ENCODE measurements at regions not wholly inside any gene's neighbourhood (a gene's known extent, or its start where the extent isn't known, plus 50 kb on each side); places are given as distances from the start of the nearest gene placed in this dataset.

DNA sequence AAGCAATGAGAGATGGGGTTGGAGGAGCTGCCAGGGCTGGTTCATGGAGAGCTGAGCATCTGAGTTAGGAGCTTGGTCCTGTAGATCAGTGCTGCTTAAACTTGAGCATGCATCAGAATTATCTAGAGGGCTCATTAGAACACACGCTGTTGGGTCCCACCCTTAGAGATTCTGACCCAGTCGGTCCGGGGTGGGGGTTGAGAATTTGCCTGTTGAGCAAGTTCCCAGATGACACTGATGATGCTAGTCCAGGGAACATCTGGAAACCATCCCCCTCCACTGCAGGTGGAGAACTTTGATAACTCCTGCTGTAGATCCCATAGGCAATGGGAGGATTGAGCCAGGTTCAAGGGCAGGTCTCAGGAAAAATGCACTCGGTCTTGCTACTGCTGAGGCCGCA is 158.0 kb upstream of the KLF4 start:
- no peak for DNase-seq

DNA sequence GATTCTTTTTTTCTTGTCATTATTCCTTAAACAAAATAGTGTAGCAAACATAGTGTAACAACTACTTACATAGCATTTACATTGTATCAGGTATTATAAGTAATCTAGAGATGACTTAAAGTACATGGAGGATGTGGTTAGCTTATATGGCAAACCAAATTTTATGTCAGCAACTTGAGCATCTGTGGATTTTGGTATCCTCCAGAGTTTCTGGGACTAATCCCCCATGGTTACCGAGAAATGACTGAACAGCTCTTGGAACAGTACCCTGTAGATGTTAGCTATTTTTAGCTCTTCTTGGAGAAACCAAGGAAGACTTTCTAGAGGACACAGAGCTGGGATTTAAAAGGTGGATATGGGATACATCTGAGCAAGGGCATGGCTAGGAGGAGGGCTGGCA is 157.6 kb upstream of the KLF4 start:
- no peak for DNase-seq

DNA sequence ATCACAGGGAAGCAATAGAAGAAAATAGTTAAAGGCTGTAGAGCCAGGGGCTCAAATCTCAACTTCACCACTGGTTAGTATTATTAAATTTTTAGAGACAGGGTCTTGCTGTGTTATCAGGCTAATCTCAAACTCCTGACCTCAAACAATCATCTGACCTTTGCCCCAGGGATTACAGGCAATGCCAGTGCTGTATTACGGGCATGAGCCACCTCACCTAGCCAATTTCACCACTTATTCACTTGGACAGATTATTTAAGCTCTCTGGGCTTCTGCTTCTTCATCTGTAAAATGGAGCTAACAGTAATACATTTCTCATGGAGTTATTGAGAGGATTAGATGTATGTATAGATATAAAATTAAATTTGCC is 155.9 kb upstream of the KLF4 start:
- no peak for DNase-seq

DNA sequence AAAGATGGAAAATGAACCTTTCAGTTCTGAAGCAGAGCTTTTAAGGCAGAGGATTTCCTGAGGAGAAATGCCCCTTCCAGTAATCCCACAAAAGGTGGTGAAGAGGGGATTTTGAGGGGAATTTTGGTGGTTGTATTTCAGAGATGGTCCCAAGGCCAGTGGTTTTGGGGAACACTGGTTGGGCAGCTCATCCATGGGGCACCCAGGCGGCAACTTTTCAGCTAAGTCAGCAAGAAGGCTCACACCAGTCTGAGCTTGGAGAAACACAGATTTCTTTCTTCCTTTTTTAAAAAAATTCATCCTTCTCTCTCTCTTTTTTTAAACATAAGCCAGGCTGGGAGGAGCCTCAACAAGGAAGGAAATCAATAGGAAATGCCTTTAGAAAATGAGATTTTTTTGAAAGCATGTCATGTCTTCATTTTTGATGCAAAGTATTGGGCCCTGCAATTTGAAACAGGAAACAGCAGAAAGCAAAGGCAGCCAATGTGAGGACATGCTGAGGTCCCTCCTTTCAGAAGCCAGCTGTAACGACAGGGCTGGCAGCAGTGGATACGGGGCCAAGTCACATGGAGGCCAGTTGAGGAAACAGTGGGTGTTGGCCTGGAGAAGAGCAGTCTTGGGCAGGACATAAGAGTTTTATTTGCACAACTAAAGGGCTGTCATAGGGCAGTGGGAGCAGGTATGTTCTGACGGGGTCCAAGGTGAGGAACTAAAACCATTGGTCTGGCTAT is 155.3 kb upstream of the KLF4 start:
- no peak for DNase-seq

DNA sequence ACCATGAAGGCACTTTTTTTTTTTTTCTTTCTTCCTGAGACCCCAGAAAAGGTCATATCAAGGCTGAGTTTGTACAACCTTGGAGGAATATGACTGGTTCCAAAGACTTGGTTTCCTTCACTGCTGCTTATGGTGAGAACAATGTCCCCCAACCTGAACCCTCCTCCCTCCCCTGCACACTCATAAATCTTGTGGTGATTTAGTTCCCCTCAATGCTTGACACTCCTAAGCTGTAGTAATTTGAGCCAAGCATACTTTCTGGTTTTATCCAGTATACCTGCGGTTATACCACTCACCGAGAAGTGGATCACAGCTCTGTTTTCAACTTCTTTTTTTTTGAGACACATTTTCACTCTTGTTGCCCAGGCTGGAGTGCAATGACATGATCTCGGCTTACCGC is 149.9 kb upstream of the KLF4 start:
- no peak for DNase-seq

DNA sequence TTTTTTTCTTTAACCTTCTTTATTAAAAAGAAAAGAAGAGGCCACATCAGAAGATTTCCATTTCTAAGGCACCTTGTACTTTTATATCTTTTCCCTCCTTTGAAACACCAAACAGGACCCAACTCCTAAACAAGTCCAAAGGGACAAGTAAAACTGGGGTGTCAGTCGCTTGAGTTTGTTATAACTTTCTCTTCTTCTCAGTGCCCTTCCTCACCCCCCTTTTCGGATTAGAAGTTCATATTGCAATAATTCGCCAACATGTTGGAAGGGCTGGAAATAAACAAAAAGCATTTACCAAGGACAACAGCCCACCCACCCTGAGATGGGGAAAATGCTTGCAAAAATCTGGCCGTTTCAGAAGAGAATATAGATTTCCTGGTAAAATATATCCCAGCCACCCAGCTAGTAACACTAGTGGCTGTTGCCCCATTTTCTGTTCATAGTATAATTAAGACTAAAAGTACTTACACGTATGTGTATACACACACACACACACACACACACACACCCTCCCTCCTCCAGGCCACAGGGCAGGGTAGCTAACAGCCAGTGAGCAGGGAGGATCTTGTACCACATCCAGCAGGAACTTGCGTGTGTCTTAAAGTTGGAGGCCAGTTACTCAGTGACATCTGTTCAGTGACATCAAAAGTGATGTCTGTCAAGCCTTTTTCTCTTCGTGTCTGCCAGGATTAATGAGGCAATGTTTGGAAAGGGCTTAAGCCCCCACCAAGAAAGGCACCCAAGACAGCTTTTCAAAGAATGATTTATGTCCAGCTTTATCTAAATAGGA is 149.1 kb upstream of the KLF4 start:
- DNase-seq: no peak

DNA sequence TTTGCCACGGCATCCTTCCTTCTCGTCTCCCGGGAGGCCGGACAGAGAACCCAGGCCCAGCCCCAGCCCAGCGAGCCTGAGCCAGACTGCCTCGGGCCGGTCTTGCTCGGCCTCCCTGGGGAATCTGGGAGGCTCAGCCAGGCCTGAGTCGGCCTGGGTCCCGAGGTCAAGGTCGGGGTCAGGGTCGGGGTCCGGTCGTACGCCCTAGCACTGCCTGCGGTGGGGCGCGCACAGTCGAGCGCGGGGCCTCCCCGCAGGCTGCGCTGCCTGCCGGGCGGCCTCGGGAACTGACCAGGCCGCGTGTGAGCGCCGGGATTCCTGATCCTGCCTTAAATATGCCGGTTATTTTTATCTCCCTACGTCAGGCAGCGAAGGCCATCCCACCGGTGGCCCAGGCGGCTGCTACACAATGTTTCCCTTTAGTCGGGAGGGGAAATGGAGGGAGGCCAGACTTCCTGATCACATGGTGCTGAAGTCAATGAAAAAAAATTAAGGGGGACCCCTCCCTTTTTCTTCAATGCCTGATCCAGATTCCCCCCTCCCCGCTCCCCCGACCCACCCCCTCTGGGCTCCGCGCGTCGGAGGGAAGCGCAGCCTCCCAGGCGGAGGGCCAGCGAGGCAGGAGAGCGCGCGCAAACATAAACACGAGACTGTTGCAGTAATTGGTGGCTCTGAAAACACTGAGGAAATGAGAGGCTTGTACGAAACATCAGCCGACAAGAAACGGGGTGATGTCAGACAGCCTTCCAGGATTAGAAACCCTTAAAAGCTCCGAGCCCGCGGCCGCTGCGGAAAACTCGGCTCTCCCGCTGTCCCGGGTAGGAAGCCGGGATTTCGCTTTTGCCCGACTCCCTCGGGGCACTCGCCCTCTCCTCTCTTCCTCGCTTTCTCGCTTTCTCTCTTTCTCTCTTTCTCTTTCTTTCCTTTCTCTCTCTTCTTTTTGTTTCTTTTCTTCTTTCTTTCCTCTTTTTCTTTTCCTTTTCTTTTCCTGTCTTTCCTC is 148.2 kb upstream of the KLF4 start:
- DNase-seq: no peak

DNA sequence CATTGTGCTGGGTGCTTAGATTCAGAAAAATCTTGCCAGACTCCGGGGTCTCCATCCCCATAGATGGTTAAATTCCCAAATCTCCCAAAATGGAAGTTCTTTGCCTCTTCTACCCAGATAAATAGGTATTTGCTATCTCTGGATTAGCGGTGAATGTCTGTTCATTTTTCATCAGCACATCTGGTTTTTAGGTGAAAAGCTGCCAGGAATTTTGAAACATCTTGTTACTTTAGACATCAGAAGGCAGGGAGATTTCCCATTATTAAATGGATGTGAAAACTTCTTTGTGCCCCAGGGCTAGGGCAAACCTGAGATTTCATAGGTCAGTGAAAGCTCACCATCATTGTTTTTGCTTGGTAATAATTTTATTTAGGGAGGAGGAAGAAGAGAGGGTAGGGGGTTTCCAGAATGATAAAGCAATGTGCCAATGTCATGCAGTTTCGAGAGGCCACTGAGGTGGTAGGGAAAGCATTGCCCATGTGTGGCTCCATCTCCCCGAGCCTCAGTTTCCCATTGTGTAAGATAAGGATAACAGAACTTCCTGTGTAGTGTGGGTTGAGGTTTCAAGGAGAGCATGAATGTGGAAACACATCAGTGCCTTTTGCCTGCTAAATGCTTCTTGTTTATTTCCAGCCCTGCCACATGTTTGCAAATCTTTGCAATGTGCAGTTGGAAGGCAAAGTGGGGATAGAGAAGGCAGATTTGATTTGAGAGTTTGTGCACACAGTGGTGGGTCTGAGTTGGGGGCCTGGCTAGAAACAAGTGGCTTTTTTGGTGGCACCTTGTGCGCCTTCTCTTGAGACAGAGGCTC is 147.2 kb upstream of the KLF4 start:
- DNase-seq: no peak

DNA sequence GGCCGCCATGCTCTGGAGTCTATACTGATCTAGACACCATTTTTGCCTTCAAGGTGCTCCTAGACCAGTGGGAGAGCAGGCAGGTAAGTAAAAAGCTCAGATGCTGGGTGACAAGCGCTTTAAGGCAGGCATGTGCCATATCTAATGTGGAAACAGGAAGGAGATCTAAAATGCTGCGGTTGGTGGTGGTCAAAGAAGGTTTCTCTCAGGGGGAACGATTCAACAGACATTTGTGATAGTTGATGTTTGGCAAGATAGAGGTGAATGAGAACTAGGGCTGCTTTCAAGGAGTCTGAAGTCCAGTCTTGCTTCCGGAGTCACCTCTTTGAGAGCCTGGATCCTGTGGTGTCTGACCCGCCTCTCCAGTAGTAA is 146.2 kb upstream of the KLF4 start:
- DNase-seq: no peak

DNA sequence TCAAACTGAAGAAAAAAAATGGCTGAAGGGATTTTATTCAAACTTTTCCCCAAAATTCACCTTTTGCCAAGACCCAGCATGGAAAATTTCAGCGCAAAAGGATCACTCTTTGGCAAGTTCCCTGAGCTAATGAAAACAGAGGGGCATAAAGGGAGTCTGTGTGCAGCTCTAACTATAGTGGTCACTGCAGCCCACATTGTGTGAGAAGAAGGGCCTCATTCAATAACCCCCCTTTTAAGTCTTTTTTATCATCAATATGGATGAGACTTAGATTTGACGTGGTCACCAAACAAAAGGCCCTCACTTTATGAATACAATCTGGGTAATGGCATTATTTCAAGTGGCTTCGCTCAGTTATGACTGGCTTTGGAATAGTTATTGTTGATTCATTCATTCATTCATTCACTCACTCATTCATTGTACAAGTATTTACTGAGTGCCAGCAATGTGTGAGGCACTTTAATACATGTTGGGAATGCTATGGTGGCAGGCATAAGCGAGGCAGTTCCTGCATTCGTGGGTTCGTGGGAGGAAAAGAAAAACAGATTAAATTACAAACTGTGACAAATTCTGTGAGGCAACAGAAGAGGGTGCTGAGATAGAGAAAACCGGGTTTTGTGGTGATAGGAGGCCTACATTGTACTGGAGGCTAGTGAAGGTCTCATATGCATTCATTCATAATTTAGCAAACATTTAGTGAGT is 145.7 kb upstream of the KLF4 start:
- no peak for DNase-seq

DNA sequence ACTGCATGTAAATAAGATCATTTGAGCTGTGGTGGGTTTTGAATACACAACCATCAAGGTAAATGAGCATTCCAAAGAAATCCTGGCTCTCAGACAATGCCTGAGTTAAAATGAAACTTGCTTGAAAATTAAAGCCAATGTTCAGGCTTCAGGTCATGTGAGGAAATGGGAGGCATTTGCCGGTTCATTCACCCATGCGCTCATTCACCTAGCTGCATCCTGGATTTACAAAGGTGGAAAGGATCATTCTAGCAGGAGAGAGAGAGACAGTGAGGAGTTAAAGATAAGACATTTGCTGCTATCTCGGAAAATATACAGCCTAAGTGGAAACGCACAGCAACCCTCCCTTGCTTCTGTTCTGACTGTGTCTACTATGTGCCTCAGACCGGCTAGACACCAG is 143.8 kb upstream of the KLF4 start:
- DNase-seq: no peak

DNA sequence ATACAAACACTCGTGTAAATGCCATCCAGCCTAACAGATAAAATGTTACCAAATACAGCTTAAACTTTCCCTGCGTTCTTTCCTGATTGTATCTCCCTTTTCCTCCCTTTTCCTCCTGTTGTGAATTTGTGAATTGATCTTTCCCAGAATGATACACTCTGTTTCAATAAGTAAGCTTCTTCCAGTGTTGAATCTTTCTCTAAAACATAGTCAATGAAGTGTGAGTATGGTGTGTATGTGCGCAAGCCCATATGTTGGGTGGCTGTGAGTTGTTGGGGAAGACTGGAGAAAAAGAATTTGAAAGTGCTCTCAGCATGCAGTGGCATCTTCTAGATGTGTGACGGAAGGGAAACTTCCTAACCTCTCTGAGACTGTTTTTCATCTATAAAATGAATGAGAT is 143.1 kb upstream of the KLF4 start:
- no peak for DNase-seq

DNA sequence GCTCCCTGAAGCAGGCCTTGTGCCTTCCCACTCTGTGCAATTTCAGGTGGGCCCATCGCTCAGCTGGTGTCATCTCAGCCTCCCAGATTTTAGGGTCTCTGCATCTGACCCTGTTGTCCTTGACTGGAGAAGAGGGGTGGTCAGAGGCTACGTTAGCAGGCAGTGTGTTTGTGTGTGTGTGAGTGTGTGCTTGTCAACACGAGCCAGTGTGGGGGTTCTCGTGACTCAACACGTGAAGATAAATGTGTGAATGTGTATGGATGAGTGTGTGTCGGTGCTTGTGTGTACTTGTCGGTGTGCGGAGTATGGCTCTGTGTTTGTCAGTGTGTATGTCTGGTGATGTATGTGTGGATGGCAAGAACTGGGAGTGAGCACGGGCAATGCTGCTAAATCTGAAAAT is 142.6 kb upstream of the KLF4 start:
- no peak for DNase-seq

DNA sequence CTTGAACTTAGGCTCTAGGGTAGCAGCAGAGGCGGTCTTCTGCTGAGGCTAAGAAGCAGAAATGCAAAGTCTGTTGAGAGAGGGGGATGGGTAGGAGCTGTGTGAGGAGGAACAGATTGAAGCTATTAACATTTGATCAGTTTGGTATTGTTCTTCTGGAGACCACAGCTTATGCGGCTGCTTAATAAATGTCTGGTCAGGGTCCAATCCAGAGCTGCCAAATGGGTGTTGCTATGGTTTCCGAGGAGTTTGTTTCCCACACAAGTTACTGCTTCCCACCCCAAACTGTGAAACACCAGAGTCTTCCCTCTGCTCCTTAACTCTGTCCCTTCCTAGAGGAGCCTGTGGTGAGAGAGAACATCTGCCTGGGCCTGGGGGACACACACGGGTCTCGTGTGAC is 142.2 kb upstream of the KLF4 start:
- no peak for DNase-seq

DNA sequence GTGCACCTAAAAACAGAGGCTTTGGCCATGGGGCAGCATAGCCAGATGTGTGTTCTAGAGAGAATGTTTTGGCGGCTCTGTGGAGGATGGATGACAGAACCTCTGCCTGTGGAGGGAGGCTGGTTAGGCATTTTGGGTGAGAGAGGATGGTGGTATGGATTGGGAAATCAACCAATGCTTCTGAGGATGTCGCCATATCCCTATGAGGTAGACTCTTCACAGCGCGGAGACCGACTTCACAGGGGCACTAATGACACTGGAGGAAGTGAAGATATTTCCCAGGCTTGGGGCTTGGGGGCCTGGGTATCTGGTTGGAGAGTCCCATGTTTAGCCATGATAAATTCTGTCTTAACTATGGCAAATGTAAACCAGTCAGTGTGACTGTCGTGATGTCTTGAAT is 140.6 kb upstream of the KLF4 start:
- no peak for DNase-seq

DNA sequence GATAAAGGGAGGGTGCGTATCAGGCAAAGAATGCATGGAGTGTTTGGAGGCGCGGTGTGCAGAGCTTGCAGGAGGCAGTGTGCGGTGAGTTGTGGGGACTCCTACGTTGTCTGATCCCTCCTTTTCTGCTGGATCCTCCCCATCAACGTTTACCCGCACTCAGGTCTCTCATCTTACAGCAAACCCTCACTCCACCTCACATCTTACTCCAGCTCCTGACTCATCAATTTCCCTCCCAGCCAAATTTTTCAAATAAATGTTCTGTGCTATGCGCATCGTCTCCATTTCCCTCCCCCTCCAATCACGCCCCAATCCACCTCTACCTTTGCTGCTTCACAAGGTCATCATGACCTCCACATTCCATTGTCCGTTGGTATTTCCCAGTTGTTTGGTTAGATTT is 138.9 kb upstream of the KLF4 start:
- no peak for DNase-seq

DNA sequence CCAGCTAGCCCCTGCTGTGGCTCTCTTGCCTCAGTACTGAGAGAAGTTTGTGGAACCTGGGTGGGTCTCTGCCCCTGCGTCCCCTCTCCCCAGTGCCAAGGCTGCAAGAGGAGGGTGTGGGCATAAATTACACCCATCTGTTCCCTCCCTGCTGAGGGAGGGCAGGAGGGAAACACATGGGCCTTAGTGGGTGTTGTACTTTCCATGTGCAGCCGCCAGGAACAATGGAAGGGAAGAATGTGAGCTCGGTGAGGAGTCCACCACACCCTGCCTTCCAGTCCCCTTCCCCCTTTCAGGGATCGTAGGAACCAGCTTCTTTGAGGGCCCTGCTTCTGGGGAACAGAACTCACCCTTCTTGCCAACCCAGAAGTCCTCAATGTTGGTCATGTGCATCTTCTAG is 138.2 kb upstream of the KLF4 start:
- no peak for DNase-seq

DNA sequence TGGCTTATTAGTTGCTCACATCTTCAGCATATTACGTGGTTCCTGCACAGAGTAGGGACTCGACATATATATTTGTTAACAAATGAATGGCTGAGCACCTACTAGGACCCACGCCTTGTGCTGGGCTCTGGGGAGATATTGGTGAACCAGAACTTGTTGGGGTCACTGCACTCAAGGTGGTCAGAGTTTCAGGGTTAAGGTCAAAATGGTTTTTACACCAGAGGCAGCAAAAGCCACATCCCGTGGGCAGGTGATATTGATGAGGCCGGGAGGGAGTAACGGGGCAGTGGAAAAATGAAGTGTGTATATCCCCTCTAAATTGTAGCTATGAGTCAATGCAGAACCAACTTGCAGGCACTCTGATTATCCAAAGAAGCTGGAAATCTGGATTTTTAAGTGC is 136.5 kb upstream of the KLF4 start:
- DNase-seq: no peak

DNA sequence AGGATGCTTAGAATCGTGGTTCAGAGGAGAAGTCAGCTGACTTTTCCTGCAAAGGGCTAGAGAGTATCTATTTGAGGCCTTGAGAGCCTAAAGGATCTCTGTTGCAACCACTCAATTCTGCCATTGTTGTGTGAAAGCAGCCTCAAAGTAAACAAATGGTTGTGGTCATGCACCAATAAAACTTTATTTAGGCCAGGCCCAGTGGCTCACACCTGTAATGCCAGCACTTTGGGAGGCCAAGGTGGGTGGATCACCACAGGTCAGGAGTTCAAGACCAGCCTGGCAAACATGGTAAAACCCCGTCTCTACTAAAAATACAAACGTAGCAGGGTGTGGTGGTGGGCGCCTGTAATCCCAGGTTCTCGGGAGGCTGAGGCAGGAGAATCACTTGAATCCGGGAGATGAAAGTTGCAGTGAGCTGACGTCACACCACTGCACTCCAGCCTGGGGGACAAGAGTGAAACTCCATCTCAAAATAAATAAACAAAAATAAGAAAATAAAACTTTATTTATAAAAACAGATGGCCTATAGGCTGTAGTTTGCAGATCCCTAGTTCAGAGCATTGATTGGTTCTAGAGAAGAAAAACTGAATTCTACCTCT is 135.9 kb upstream of the KLF4 start:
- DNase-seq: no peak

DNA sequence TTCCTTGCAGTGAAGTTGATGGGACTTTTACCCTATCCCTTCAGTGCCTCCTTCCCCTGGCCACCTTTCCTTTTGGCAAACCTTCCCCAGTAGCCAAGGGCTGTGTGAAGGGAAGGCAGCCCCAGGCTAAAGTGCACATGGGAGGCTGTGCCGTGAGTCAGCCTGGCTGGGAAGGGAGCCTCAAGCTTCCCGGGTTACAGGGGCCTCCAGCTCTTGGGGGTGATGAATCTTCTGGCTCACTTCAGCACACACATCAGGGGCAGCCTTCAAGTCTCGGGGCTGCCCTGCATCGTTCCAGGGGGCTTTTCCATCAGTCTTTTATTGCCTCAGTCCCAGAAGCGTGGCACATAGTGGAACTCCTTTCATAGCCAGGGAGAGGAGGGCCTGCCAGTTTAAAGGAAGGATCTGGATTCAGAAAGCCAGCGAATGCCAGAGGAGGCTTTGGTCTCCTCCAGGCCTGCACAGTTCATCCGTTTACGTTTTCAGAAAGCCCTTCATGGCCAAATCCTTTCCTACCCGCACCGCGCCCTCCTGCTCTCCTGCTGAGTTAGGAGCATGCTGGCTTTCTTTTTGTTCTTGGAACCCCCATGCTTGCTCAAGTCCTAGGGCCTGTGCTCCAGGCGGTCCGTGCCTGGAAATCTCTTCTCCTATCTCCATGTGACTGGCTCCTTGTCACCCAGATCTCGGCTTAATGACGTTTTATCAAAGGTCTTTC is 134.8 kb upstream of the KLF4 start:
- no peak for DNase-seq

DNA sequence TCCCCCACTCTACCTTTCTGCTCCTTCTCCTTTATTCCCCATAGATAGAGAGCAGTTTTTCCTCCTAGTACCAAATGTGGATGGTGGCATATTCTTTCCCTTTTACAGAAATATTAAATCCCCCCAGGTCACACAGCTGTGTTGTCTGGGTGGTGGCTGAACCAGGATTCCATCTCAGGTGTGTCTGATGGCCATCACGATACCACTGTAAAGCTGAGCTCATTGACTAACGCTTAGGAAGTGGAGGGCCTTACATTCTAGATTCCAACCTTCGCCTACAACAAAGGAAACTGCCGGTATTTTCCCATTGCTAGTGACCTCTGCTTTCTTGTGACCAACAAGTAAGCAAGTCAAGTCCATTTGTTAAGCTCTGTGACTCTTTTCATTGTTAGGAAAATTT is 131.9 kb upstream of the KLF4 start:
- DNase-seq: no peak

Data from stimulated activated CD4-positive, alpha-beta T cell treated with anti-CD3 and anti-CD28 coated beads, Interleukin-2, amount 100 ng/mL, for 24 hours (primary cell).